K562 (cell line): ENCODE measurements at regions not wholly inside any gene's neighbourhood (a gene's known extent, or its start where the extent isn't known, plus 50 kb on each side); places are given as distances from the start of the nearest gene placed in this dataset.

Experiments
- TF ChIP-seq, protein P1 (sequence below), 2 experiments: fragments of 450-650 bp in 1 of 2; sonication (generic) in 1 of 2; formaldehyde crosslinking; conservative IDR thresholded peaks; 2 replicates each; pipeline versions ENCODE4 v1.4.0 to v1.8.1; 2020 to 2022; ENCODE audit warnings: mild to moderate bottlenecking in 1 of 2, missing genetic modification reagents in 1 of 2
- TF ChIP-seq, protein P2 (sequence below), 3 experiments: IDR thresholded peaks in 2 of 3; conservative IDR thresholded peaks in 1 of 3; 2 replicates each; pipeline ENCODE4 v1.5.1; 2011 to 2012; ENCODE audit warnings: low read length in 3 of 3, mild to moderate bottlenecking in 3 of 3, control low read depth in 2 of 3, improper control_type of control experiment in 1 of 3, inconsistent platforms in 1 of 3, low read depth in 1 of 3, mixed read lengths in 1 of 3, moderate library complexity in 1 of 3; ENCODE audit not compliant: insufficient read depth in 2 of 3

DNA sequence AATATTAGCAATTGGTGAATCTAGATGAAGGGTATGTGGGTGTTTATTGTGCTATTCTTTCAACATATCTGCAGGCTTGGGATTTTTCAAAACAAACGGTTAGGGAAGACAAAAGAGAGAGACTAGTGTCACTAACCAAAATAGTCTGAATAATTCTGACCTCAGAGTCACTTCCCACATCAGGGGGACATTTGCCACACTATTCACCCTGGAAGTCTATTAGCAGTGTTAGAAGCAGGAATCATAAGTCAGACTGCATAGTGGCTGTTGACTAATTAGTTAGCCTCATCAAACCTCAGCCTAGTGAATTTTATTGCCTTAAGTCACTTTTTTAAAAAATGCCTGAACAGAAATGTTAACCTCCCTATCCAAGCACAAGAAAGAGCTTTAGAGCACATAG lies 169.2 kb upstream of the RGMB start:
- TF ChIP-seq, protein P1, sequence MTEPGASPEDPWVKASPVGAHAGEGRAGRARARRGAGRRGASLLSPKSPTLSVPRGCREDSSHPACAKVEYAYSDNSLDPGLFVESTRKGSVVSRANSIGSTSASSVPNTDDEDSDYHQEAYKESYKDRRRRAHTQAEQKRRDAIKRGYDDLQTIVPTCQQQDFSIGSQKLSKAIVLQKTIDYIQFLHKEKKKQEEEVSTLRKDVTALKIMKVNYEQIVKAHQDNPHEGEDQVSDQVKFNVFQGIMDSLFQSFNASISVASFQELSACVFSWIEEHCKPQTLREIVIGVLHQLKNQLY (CRISPR knock-in tag; conservative IDR thresholded peaks at IDR 0.05), result no peak
- TF ChIP-seq, protein P2, sequence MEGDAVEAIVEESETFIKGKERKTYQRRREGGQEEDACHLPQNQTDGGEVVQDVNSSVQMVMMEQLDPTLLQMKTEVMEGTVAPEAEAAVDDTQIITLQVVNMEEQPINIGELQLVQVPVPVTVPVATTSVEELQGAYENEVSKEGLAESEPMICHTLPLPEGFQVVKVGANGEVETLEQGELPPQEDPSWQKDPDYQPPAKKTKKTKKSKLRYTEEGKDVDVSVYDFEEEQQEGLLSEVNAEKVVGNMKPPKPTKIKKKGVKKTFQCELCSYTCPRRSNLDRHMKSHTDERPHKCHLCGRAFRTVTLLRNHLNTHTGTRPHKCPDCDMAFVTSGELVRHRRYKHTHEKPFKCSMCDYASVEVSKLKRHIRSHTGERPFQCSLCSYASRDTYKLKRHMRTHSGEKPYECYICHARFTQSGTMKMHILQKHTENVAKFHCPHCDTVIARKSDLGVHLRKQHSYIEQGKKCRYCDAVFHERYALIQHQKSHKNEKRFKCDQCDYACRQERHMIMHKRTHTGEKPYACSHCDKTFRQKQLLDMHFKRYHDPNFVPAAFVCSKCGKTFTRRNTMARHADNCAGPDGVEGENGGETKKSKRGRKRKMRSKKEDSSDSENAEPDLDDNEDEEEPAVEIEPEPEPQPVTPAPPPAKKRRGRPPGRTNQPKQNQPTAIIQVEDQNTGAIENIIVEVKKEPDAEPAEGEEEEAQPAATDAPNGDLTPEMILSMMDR (IDR thresholded peaks at IDR 0.05 in 2 of 3, conservative IDR thresholded peaks at IDR 0.05 in 1 of 3; ENCODE audit: insufficient read depth in 2 of 3, low read depth in 1 of 3, low read length in 3 of 3), result no peak
